GM21528 (cell line): ENCODE measurements at regions not wholly inside any gene's neighbourhood (a gene's known extent, or its start where the extent isn't known, plus 50 kb on each side); places are given as distances from the start of the nearest gene placed in this dataset.
"Not testable (repeated sequence)": the region's sequence is repeated elsewhere in the genome, so short reads cannot be mapped to it uniquely, and the experiment has no call there.

Source experiments
- ATAC-seq: cut with Tn5 transposase; IDR thresholded peaks from one replicate; pipeline ENCODE4 v1.9.1; 2021; ENCODE audit warnings: mild to moderate bottlenecking, moderate library complexity; ENCODE audit not compliant: unreplicated experiment, low FRiP score

- no peak for ATAC-seq
Observed at GRCh38 chr21:17128132-17128531, 384.7 kb upstream of the CXADR start.

GRCh38 chr21:17139159-17139558, 373.7 kb upstream of the CXADR start:
- not testable (repeated sequence) for ATAC-seq

- ATAC-seq: no peak
Observed at GRCh38 chr21:17139696-17140095, 373.1 kb upstream of the CXADR start.

- ATAC-seq: no peak
Observed at GRCh38 chr21:17146426-17146825, 366.4 kb upstream of the CXADR start.

GRCh38 chr21:17159697-17160096, 353.1 kb upstream of the CXADR start:
- no peak for ATAC-seq

- ATAC-seq: no peak
Observed at GRCh38 chr21:17185674-17186073, 327.2 kb upstream of the CXADR start.

- ATAC-seq: no peak
Observed at GRCh38 chr21:17189963-17190362, 322.9 kb upstream of the CXADR start.

GRCh38 chr21:17191346-17191993, 321.4 kb upstream of the CXADR start:
- ATAC-seq: no peak

GRCh38 chr21:17195351-17195750, 317.5 kb upstream of the CXADR start:
- ATAC-seq: no peak

GRCh38 chr21:17195976-17196375, 316.9 kb upstream of the CXADR start:
- no peak for ATAC-seq

- ATAC-seq: no peak
Observed at GRCh38 chr21:17196623-17197022, 316.2 kb upstream of the CXADR start.

- ATAC-seq: no peak
Observed at GRCh38 chr21:17197996-17198395, 314.8 kb upstream of the CXADR start.

- no peak for ATAC-seq
Observed at GRCh38 chr21:17200250-17200649, 312.6 kb upstream of the CXADR start.

GRCh38 chr21:17201741-17202260, 311.0 kb upstream of the CXADR start:
- ATAC-seq: no peak

GRCh38 chr21:17214801-17215200, 298.0 kb upstream of the CXADR start:
- no peak for ATAC-seq

- not testable (repeated sequence) for ATAC-seq
Observed at GRCh38 chr21:17219050-17219449, 293.8 kb upstream of the CXADR start.

GRCh38 chr21:17231124-17231523, 281.7 kb upstream of the CXADR start:
- no peak for ATAC-seq

GRCh38 chr21:17231771-17232170, 281.1 kb upstream of the CXADR start:
- ATAC-seq: no peak

GRCh38 chr21:17238468-17238867, 274.4 kb upstream of the CXADR start:
- ATAC-seq: no peak

- ATAC-seq: no peak
Observed at GRCh38 chr21:17250778-17251241, 262.0 kb upstream of the CXADR start.

- no peak for ATAC-seq
Observed at GRCh38 chr21:17257784-17258183, 255.1 kb upstream of the CXADR start.

GRCh38 chr21:17264182-17264581, 248.7 kb upstream of the CXADR start:
- no peak for ATAC-seq
